Pons (tissue), 1 donor: ENCODE measurements at regions not wholly inside any gene's neighbourhood (a gene's known extent, or its start where the extent isn't known, plus 50 kb on each side); places are given as distances from the start of the nearest gene placed in this dataset.
"Not testable (repeated sequence)": the region's sequence is repeated elsewhere in the genome, so short reads cannot be mapped to it uniquely, and the experiment has no call there.

Source experiments
- DNase-seq: peaks from one replicate; pipeline ENCODE4 v3.0.0-alpha.2; 2016; ENCODE audit warnings: low spot score

DNA sequence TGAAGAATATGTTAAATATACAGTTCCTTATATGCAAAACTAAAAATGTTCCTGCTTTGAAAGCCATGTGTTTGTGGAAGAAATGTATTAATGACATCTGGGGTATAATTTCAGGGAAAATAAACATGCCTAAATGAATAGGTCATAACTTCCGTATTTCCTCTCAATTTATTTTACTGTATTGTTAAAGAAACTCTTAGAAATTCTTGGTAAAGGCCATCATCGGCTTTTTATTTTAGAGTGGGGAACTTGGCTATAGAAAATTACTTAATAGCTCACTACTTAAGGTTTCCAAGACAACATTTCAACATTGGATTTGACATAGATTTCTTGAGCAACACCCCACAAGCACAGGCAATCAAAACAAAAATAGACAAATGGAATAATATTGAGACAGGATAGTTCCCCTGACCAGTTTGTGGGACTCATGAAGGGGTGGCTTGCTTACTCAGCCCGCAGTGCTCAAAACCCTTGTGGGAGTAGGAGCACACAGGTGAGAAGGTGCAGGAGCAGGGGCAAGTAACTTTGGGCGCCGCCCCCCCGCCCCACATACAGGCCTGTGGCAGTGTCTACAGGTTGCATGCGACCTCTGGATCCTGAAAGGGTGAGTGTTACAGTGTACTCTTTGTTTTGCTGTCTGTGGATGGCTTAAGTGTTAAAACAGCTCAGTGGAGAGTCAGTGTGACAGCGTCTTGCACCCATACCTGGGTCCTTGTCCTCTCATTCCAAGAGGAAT, 891.4 kb upstream of the C9orf72 start:
- no peak for DNase-seq

DNA sequence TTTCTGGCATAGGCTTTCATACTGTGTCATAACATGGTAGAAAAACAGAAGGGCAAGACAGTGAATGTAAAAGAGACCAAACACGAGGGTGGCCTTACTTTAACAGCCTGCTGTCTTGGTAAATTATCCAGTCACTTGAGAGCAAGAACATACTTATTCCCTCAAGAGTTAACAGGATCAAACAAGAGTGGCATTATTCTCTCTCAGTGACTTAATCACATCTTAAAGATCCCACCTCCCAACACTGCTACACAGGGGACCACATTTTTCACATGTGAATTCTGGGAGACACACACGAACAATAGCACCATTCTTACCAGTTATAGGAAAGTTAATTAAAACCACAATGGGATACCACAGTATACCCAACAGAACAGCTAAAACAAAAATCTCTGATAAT, 898.0 kb upstream of the C9orf72 start:
- no peak for DNase-seq

DNA sequence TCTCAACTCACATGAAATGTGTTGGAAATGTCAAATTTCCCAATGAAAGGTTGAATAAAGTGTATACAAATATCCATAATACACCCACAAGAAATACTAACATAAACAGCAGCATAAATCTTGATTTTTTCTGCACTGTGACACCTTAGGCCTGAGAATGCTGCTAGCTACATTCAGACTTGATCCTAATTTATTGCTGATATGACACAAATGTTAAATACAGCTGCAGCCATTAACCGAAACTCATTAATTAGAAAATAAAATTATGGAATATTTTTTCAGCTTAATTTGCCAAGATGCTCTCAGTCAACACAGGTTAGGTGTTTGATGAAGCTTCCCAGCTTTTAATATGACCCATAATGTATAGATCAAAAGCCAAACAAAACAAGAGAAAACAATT, 914.3 kb upstream of the C9orf72 start:
- DNase-seq = no peak

DNA sequence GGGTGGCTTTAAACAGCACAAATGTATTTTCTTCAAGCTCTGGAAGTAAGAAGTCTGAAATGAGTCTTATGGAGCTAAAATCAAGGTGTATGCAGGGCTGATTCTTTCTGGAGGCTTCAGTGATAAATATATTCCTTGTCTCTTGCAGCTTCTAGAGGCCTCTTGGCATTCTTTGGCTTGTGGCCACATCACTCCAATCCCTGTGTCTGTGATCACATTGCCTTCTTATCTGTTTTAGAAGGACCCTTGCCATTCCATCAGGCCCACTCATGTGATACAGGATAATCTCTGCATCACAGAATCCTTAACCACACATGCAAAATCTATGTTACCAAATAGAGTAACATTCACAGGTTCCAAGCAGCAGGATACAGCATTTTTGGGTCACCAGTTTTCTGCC, 917.8 kb upstream of the C9orf72 start:
- no peak for DNase-seq

DNA sequence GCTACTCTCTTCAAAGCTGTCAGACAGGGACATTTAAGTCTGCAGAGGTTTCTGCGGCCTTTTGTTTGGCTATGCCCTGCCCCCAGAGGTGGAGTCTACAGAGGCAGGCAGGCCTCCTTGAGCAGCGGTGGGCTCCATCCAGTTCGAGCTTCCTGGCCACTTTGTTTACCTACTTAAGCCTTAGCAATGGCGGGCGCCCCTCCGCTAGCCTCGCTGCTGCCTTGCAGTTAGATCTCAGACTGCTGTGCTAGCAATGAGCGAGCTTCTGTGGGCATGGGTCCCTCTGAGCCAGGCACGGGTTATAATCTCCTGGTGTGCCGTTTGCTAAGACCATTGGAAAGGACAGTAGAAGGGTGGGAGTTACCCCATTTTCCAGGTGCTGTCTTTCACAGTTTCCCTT, 924.9 kb upstream of the C9orf72 start:
- not testable (repeated sequence) for DNase-seq

DNA sequence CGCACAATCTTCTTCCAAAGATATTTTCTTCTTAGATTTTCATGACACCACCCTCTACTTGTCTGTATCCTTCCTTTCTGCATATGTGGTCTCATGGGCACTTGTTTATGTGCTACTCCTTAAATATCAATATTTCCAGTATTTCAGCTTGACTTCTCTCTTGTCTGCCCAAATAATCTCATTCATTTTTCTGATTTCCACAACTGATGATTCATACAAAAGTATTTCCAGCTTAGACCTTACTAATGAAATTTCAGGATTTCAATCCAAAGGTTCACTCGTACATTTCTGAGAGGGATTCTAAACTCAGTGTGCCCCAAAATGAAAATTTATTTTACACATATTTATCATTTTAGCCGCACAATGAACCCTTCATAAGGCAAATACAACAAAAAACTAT, 928.9 kb upstream of the C9orf72 start:
- DNase-seq = no peak

DNA sequence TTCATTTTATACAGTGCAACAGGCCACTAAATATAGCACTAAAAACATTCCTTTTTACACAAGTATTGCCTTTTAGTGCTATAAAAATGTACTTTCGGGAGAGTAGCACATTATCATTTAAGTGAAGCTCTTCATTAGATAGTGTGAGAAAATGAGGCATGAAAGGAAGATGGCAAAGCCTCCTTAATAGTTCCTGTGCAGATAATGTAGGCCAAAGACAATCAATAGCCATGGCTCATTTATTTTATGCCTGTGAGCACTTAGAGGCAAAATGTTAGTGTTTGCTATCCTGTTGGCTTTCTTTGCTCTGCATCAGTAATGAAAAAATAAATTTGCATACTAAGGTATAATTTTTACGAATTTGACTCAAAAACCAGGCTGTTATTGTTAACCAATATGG, 929.5 kb upstream of the C9orf72 start:
- DNase-seq = no peak

DNA sequence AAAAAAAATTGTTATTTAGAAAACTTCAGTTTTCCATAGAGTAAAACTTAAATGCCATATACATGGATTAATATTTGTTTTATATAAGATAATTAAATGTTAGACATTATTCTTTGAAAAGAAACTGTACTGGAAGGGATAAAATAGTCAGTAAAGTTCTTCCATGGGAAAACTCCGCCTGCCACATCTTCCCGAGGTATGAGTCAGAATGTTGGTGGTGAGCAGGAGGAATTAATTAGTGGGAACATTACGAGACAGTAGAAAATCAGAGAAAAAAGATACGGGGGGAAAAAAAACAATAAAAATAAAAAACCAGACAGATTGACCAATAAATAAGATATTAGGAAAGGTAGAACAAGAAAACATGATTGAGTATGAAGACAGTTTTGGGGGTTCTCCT, 930.3 kb upstream of the C9orf72 start:
- DNase-seq = no peak

DNA sequence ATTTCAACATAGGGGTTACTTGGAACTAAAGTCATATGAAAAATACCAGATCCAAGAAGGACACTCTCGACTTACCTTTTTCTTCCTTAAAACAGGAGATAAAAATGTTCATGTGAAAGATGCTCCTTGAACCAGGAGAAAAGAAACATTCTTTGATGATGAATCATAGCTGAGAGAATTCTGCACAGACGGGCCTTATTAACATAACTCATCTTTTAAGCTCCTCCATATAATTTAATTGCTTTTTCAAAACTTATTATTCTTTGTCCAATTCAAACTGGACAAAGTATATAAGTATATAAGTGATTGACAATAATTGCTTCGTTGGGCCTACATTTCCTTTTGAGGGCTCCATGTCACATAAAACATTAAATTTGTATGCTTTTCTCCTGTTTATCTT, 945.2 kb upstream of the C9orf72 start:
- DNase-seq = no peak

DNA sequence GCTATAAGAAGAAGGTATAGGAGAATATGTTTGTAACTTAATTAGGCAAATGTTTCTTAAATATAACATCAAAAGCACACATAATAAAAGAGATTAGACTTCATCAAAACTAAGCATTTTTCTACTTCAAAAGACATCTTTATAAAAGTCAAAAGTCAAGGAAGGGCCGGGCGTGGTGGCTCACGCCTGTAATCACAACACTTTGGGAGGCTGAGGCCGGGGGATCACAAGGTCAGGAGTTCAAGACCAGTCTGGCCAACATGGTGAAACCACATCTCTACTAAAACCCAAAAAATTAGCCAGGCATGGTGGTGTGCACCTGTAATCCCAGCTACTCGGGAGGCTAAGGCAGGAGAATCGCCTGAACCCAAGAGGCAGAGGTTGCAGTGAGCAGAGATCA, 951.0 kb upstream of the C9orf72 start:
- DNase-seq = not testable (repeated sequence)

DNA sequence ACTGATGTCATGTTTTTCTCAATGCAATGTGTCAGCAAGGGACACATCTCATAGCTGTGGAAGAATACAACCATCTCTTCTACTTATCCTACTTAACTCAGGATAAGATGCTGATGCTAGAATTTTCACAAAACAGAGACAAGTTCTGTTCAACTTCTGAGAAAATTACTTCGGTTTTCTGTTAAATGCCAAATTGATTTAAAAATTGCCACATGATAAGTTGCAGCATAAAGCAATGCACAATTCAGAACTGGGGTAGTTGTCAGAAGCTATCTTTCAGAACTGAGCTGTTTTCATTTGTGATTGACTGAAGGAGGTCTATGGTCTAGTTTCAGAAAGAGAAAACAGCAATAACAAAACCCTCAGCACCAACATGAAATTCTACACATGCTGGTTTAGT, 954.8 kb upstream of the C9orf72 start:
- no peak for DNase-seq

DNA sequence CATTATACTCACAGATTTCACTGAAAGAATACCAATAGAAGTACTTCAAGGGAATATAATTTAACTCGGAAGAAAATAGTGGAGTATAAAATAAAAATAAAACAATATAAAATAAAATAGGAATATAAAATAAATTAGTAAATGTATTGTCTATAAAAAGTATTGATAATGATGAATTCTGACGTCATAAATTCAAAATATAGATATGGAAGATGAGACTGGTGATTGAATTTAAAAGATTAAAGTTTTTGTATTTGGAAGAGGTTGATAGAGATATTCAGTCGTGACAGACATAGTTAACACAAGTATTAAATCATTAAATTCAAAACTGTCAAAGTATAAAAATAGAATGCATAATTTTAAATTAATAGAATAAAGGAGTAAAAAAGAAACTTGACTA, 964.9 kb upstream of the C9orf72 start:
- DNase-seq = no peak

DNA sequence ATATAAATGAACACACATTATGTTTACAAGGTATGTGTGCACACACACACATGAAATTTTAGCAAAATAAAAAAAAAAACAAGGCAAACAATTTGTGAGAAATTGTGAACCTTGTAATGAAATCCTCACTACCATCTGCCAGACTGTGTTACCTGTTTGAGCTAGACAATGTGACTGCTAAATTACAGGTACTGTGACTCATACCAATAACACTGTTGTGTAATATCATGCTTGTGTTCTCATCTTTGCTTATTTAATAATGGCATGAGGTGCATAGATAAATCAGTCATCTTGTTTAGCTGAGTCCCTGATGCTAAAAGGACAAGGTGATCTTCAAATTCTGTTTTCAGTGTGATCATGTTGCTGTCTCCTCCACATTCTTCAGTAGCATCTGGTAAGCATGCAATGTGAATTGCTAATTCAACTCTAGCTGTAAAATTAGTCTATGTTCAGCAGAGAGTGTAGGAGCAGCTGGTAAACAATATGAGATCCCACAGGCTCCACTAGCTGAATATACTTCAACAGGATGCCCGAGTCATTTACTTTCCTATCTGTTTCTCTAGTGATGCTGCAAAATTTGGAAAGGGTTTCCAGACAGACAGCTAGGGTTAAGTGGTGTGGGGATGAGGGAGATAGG, 966.3 kb upstream of the C9orf72 start:
- peak; percentile 2 for DNase-seq

DNA sequence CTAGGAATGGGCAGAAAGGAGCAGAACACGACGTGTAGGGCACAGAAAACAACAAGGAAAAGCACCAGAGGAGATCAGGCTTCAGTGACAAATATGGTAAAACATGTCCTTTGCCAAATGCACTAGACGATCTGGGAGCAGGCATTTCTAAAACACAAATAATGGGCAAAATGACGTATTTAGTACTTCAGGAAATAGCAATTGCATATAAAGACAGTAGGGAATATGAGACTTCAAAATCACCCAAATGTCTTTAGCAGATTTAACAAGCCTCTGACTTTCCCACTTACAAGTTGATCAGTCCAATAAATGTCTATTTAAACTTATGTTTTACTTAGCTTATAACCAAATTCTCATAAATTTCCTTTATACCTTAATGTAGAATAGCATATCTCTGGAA, 969.6 kb upstream of the C9orf72 start:
- DNase-seq = no peak

DNA sequence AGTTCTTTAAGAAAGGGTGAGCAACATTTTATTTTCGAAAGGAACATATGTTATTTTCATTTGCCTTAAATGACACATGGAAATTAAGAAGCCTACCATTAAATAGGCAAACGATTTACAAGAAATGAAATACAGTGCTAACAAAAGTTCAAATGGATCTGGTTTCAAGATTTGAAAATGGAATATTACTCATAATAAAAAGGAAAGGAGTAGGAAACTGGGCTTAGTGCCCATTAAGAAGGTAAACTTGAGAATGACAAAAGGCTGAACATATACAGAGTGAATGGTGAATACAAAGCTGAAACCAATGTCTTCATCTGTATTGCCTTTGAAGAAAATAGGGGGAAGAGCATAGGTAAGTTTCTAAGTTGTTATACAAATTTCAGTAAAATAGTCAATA, 974.2 kb upstream of the C9orf72 start:
- no peak for DNase-seq

DNA sequence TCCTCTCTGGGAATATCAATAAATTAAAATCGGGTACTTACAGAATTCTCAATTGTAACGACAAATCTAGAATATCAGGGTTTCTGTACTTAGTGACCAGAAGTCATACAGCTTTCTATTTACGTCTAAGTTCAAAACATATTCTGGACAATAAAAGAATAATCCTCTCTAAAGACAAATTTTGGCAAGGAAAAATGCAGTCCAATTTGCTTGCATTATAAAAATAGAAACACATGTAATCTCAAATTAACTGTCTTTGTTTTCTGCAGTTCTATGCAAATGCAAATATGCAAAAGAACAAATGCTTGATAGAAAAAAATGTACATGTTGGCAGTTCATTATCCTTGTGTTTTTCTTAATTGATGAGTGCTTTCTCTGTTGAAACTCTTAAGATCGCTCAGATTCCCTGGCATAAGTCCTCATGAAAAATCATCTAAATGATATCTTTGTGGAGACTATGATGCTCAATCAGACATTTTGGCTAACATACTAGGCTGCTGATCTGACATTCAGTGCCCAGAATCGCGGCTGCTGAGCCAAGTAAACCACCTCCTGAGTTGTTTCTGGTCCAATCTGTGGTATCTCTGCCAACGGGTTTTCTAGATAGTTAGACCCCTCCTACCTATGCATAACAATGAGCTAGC, 990.1 kb upstream of the C9orf72 start:
- no peak for DNase-seq

DNA sequence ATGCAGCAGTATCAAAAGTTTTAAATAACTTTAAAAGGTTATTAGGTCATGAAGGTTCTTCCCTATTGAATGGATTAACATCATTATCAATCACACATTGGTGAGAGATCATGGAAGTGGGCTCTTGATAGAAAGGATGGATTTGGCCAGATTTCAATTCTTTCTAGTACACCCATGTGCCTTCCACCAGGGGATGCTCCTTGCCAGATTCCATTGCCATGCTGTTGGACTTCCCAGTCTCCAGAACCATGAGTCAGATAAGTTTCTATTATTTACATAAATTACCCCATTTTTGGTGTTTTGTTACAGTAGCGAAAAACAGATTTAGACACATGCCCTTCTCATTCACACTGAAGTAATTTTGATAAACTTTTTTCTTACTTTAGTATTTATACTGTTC, 1010.6 kb upstream of the C9orf72 start:
- DNase-seq = no peak

DNA sequence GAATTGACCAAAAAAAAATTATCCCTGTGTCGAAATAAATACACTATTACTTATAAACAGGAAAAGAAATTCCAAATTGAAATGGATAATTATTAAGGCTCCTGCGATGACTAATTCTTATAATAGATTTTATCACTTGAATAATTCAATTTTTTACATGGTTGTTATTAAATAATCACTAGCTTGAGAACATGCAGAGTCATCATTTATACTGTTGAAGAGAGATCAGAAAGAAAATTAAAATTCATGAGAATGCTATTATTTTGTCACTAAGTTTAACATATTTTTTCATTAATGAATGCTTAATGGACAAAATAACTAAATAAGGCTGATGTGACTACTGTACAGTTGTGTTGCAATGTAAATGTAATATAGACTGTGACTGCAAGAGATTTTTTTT, 1011.3 kb upstream of the C9orf72 start:
- DNase-seq = no peak

DNA sequence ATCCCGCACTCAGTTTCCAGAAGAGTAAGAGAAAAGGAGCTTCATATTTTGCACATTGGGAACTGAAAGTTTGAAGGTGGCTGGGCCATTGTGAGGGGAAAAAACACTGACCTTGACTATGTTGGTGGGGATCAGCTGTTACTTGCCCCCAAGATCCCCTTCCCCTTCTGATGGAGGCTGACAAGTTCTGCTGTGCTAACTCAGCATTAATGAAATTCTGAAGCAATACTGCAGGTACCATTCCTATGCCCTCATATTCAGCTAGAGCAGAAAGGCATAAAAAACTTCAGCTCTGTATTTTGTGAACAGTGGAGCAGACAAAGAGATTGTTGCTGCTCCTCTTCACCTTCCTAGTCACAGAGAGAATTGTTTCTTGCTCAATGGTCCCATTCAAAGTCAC, 1013.8 kb upstream of the C9orf72 start:
- no peak for DNase-seq

DNA sequence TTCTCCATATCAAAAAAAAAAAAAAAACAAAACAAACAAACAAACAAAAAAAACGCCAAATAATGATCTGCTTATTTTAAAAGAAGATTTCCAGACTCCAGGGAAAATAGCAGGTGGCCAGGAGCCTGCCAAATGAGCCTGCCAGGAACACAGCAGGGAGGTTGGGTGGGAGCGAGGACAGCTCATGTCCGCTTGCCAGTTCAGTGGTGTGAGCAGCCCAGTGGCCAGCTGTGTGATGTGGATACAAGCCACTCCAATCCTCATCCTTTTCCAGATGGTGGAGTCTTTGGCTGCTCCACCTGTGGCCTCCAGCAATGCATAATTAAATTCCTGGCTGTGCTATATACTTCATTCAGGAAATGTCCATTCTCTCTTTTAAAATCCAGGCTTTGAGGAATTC, 1025.1 kb upstream of the C9orf72 start:
- DNase-seq = peak; percentile 18

DNA sequence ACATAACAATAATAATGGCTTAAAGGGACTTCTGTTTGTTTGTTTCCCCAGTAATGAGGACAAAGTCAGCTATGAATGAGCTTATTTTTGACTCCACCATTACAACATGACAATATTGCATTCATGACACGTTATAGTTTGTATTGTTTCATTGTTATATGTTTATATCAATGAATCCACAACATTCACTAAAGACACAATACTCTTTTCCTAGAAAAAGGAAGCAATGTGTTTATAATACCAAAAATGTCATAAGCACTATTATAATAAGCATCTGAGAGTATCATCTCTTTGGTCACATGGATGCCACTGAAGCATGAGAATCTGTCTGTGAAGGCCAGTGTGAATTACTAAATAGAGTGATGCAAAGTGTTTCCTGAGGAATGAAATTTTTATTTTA, 1026.9 kb upstream of the C9orf72 start:
- peak; percentile 67 for DNase-seq

DNA sequence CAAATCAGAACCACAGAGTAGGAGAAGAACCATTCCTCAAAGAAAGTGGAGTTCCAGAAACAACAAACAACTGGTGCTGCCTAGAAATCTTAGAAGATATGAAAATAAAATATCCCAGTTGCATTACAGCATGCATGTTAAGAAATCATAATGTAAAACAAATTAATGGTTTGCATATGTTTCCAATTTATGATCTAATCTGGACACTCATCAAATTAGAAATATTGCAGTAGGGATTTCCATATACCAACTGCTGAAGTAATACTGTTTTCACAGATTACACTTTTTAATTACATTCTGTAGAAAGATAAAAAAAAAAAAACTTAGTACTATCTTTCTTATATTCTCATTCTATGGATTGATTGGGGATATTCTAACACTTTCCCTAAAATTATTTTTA, 1034.6 kb upstream of the C9orf72 start:
- no peak for DNase-seq

DNA sequence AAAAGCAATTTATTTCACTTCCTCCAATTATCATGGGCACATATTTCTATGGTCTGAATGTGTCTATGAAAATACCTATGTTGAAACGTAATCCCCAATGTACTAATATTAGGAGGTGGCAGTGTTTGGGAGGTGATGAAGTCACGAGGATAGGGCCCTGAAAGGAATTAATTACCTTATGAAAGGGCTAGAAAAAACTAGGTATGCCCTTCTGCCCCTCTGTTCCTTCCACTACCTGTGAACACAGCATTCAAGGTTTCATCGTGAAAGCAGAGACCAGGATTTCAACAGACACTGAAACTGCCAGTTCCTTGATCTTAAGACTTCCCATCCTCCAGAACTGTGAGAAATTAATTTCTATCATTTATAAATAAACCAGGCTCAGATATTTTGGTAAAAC, 1037.1 kb upstream of the C9orf72 start:
- no peak for DNase-seq

DNA sequence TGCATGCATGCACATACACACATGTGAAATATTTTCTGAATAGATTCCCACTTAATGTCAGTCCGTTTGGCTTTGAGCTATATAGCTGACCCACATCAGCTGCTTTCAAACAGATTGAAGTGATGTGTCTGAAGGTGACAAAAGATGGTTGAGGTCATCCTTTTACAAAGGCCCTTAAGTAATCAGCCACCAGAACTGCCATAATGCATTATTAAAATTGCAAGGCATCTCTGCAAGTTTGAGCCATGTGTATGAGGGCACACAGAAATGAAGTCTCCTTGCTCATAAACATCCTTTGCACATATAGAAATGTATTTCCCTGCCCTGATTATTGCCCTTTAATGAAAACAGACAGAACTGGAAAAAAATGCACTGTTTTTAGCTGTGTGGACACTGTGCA, 1043.0 kb upstream of the C9orf72 start:
- DNase-seq = no peak
